GM19467 (cell line): ENCODE measurements at regions not wholly inside any gene's neighbourhood (a gene's known extent, or its start where the extent isn't known, plus 50 kb on each side); places are given as distances from the start of the nearest gene placed in this dataset.

ENCODE experiments used
- ATAC-seq: cut with Tn5 transposase; IDR thresholded peaks from one replicate; pipeline ENCODE4 v1.9.1; 2021; ENCODE audit warnings: mild to moderate bottlenecking, moderate library complexity; ENCODE audit not compliant: unreplicated experiment

DNA sequence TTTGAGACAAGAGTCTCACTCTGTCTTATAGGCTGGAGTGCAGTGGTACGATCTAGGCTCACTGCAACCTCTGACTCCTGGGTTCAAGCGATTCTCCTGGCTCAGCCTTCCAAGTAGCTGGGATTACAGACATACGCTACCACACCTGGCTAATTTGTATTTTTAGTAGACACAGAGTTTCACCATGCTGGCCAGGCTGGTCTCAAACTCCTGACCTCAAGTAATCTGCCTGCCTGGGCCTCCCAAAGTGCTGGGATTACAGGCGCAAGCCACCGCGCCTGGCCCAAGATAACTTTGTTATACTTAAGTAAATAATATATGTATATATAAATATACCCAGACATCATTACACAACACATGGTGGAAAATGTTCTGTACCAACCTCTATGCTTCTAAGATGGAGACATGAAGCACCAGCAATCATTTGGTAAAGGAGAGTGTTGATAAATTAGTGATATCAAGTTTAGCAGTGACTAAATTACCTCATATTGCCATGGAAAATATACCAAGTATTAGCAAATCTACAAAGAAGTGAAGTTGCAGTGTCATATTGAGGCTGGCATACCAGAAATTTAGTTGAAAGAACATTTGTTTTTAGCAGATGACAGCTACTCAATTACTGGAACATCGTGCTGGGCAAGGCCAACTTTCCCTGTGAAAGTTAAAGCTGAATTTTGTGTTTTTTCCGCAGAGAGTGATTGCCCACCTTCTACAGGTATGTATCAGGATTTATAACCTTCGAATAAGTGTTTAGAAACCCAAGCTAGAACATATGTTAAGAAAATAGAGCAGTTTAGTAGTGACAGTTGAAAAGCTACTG, 177.7 kb downstream of the MYCN start:
- ATAC-seq, result no peak

DNA sequence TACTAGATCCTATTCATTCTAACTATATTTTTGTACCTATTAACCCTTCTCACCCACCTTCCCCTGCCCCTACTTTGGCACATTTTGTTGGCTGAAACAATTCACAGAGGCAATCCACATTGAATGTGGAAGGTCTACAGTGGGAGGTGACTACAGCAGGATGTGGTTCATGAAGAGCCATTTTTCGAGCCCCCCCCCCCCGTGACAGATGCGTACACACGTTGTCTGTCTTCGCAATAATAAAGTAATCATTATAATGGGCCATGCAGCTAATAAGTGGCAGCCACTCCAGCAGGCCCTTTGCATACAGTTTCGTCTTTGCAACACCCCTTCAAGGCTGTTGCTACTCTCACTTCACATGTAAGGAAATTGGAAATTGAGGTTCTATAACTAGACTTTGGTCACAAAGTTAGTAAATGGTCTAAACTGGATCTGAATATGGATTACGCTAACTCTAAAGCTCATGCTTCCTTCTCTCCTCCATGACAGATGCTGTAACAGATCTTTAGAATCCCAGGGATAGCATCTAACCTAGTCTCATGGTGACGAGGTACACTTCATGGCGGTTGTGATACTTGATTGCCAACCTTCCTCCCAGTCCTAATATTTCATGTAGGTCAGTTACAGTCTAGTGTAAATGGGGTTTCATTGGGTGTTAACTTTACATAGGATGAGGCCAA, 176.8 kb downstream of the MYCN start:
- no peak for ATAC-seq

DNA sequence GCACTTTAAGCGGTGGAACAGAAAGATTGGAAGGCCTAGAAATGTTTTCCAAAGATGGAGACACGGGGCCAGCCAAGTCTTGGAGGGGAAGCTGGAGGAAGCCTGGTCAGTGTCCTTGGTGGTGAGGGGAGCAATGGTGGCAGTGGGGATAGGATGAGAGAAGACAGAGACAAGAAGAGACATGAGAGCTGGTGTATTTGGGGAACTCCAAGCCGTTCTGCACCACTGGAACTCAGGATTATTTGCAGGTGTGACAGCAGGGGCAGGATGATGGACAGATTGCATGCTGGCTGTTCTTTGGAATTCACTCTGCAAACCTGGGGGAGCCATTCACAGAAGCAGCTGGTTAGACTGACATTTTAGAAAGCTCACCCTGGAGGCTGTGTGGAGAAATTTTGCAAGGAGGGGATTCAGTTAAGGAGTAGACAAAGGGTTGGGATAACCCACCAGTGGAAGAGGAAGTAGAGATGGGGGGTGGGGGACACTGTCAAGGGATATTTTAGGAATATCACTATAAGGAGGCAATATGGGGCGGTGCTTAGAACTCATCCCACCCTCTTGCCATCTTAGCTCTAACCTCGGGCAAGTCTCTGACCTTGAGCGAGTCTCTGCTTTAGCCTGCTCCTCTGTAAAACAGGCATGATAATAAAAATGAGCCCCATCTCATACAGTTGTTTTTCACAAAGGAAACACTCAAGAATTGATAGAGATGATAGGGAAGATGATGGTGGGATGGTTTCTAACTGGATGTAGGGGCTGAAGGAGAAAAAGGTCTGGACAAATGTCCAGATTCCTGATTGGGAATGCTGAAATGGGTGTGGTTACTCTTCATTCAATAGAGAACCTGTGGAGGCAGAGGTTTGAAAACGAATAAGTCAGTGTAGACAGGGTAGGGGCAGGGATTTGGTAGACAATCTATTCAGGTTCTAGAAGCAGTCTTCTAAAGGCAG, 175.8 kb downstream of the MYCN start:
- no peak for ATAC-seq

DNA sequence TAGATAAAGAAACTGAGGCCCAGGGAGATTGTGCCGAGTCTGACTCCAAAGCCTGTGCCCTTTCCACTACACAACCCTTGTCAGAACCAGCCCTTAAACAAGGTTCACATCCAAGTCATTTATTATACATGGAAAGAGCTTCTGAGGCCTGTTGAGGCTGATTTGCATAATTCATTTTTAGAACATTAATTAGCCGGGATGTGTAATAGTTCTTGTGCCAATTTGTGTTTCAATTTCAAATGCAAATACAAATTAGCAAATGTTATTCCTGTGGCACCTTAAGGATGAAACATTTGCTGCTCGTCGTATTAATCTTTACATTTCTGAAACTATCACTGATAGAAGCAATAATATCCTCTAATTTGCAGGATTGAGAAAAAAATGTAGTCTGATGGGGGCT, 174.9 kb downstream of the MYCN start:
- no peak for ATAC-seq

DNA sequence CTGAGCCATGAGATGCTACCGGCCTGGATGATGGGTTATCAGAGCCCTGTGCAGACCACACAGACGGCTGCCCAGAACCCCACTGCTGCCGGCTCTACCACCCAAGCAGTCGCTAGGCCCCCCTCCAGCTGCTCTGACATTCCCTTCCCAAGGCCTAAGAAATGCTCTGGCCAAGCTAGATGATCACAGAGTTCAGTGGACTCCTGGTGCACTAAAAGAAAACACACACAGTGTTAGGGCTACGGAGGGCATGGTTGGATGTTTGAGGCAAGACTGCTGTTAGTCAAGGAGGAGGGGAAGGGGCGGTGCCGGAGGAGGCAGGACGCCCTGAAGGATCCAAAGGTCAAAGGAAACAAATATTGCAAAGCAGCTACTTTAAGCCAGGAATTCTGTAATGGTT, 174.5 kb downstream of the MYCN start:
- no peak for ATAC-seq

DNA sequence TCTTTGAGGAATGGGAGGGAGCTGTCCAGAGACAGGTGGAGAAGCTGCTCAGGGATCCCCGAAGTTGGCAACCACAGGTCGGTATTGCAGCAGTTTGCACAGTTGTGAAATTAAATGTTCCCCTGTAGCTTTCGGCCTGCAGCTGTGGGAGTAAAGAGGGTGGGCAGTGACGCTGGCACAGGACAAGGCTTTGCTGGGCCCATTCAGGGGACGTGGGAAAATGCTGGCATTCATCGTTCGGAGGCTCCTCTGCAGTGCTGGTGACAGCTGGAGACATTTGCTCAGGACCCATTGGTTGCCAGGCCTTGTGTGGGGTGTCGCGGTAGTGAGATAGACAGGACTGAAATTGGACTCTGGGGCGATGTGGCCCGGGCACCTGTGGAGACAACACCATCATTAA, 173.7 kb downstream of the MYCN start:
- no peak for ATAC-seq

DNA sequence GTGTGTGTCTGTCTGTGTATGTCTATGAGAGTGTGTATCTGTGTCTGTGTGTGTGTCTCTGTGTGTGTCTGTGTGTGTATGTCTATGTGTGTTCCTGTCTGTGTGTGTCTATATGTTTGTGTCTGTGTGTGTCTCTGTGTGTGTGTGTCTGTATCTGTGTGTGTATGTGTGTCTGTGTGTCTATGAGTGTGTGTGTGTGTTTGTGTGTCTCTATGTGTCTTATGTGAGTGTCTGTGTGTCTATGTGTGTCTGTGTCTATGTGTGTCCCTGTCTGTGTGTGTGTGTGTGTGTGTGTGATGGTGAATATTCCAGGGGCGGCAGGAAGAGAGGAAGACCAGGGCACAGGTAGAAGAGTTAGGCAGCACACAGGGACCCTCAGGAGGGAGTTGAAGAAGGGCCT, 173.2 kb downstream of the MYCN start:
- no peak for ATAC-seq

DNA sequence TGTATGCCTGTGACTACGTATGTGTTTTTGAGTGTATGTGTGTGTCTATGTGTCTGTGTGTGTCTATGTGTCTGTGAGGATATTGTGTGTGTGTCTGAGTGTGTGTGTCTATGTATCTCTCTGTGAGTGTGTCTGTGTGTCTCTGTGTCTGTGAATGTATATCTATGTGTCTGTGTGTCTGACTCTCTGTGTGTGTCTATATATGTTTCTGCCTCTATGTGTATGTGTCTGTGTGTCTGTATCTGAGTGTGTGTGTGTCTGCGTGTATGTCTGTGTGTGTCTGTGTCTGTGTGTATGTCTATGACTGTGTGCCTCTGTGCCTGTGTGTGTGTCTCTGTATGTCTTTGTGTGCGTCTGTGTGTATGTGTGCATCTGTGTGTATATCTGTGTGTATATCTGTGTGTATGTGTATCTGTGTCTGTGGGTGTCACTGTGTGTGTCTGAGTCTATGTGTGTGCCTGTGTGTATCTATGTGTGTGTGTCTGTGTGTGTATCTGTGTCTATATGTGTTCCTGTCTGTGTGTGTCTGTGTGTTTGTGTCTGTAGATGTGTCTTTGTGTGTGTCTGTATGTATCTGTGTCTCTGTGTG, 172.7 kb downstream of the MYCN start:
- no peak for ATAC-seq

DNA sequence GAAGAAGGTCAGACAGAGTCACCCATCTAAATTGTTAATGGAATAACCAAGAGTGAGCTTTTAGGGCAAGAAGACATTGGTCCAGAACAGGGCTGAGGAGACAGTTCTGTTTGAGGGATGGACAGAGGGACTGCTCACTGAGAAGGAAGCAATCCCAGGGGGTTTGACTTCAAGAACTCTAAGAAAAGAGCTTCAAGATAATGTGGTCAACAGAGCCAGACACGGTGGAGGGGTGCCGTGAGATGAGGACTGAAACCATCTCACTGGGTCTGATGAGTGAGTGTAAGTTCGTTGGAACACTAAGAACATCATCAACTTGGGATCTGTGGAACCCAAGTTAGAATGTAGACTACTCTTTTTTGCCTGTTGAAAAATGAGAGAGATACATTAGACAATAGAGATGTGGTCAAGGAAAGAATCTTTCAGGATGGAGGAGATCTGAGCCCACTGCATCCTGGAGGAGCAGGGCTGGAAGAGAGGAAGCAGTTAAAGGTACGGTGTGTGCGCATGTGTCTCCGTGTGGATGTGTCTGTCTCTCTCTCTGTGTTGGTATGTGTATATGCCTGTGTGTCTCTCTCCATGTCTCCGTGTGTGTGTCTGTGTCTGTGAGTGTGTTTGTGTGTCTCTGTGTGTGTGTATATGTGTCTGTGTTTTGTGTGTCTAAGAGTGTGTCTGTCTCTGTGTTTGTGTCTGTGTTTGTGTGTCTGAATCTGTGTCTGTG, 172.1 kb downstream of the MYCN start:
- no peak for ATAC-seq

DNA sequence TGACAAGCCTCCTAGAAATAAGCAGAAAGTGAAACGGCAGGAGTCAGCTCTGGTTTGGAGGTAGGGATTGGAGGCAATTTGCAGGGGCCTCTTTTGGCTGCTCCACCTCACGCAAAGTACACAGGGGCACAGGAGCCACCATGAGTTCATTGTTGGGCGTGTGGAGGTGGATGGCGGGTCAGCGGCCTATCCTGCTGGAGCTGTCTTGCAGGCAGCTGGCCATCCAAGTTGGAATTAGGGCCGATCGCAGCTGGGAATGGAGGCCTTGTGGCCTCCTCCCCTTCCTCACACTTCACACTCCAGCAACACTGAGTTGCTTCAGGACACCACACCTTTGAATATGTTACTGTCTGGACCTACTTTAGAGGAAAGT, 171.5 kb downstream of the MYCN start:
- ATAC-seq, result no peak

DNA sequence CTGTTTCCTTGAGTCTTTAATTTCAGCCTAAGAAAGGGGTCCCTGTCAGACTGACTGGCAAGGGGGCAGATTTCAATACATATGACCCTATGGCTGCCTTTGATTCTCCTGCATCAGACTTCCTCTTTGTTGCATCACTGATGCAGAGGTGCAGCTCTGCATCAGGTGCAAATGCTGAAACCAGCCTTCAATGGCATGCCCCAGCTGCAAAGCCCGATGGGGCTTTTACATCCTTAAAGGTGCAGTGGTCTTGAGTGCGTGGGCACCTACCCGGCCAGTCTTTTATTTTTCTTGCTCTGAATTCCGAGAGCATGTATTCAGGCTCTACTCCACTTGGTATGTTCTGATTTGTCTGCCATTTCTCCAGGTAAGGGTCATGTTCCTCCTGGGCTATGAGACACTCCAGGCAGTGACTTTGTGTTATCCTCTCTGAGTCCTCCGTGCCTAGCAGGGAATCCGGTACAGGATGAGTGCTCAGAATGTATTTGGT, 169.5 kb downstream of the MYCN start:
- ATAC-seq, result no peak

DNA sequence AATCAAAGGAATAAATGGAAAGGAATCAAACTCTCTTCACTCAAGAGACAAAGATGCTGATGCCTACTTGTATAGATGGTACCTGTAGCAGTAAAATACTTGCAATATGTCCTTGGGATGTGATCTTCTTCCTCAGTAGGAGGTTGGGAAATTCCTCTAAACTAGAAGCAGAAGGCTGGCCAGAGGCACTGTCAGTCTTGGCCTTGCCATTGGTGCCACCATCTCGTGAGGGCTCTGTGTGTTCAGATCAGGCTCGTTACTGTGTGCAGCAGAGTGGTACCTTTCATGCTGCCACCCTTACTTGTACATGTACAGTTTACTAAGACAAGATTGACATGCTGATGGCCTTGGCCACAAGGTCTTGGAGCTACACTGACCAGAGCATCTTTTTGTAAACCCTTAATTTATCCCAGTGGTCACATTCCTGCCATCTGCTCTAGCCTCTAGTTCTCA, 169.0 kb downstream of the MYCN start:
- ATAC-seq, result no peak

DNA sequence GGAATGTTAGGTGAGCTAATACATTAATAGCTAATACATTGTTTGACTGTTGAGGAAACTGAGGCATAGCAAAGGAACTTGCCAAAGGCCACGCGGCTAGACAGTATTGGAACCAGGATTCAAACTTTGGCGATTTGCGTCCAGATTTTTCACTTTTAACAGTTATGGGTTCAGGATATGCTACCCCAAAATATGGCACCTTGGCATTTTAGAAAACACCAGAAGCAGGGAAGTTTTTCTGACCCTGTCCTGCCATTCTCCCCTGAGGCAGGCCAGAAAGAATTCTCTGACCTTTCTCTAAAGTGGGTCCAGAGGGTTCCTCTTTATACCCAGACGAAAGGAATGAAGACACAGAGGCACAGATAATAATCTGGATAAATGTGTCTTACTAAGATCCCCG, 166.9 kb downstream of the MYCN start:
- no peak for ATAC-seq

DNA sequence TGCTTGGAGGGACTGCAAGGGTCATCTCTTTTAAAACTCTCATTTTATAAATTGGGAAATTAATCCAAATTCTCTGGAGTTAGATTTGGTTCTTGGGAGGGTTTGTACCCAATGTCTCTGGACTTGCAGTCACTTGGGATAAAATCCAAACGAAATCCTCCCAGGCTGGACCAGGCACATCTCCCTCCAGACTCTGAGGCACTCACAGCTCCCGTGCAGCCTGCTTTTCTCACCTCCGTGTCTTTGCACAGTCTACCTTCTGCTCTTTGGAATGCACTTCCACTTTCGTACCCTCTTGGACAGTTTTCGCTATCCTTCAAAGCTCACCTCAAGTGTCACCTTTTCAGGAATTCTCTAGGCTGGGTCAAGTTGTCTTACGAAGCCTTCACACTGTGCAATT, 166.3 kb downstream of the MYCN start:
- ATAC-seq, result no peak

DNA sequence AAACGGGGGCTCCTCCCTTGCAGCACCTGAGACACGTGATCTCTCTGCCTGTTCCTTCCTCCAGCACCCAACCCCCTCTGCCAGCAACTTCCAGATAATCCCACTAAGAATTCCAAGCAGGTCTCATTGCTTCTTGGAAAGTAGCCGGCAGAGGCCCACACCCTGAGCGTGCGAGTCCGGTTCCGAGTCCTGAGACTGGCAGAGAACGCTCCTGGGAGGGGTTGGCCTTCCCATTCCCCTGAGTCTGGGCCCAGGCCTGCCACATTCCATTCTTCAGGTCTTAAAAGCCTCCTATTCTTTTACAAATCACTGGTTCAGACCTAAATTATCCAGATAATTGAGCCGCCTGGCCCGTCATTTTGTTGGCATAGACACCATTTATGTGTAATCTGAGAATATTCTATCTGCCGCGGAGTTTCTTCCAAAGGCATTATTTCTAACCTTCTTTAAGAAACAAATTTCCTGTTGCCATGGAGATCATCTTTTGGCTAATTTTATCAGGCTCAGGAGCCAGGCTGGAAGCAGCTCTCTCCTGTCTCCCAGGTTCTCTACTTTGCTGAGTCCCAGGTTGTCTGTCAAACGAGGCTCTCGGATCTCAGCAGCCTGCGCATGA, 165.4 kb downstream of the MYCN start:
- ATAC-seq, result no peak

DNA sequence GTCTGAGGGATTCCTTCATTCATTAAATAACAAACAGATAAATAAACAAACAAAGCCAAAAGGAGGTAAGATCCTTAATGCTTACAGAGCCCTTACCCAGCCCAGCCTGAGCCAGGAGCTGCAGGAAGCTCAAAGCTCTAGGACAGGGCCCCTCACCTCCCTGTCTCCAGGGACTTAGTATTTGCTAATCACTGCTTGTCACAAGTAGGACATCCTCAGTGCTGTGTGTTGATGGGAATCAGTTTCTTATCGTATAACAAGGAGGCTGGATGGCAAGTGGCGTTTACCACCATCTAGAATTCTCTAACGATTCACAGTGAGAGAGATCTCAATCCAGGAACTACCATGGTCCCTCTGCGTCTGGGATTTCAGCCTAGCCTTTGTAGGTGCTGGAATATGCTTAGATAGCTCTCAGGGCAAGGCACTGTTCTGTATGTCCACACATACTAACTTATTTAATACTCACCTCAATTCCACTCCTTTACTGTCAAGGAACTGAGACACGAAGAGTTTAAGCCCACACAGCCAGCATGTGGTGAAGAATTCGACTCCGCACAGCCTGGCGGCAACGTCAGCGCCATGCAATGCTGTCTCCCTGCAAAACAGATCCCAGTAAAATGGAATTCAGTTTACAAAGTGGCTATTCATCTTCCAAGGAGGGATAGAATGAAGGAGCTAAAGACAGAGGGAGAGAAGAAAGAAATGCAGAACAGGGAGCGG, 164.8 kb downstream of the MYCN start:
- no peak for ATAC-seq

DNA sequence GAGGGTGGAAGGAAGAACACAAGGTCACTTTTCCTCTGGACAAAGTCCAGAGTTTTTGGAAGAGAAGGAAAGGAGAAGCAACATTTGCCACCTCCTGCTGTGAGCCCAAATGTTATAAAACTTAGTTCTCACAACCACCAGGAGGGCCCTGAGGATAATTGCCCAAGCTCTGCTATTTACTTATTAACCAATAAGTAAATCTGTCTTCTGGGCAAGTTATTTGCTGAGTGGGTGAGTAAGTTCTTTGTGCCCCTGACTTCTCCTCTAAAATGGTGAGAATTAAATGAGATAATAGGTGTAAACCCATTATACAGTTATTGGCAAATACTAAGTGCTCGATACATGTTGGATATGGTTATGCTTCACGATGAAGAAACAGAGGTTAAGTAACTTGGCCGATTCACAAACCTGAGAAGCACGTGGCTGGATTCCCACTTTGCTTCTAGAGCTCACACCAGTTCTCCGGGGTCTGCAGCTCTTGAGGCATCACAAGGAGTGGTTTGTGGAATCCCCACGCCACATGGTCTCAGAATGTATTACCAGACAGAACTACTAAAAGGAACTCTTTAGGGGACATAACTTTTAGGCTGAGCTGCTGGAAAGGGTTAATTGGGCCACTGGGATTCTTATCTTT, 164.1 kb downstream of the MYCN start:
- no peak for ATAC-seq

DNA sequence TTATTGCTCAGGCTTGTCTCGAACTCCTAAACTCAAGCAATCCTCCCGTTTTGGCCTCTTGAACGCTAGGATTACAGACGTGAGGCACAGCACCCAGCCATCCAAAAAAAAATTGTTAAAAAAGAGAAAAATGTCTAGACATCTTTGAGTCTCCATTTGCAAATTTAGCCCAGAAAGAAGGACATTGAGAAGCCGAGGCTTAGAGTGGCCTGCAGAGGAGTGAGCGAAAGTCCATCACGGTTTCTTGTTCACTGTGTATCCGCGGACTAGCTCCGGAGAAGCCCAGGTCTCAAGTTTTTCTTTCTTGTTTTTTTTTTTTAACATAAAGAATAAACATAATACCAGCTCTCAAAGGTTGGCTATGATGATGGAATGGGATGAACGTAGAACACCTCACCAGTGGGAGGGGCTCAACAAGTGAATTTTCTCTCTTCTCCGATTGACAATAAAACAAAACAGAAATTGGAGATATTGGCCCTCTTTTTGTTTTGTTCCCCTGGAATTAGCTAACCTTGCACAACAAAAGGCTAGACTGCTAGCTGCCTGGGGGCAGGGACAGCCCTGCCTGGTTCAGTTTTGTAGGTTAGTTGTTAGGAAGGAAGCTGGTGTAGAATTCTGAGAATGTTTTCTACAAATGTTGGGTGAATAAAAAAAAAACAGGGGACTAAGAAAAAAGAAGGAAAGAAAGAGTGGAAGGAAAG, 163.4 kb downstream of the MYCN start:
- ATAC-seq, result no peak
